Neural progenitor cell (in vitro differentiated cells): ENCODE measurements at regions not wholly inside any gene's neighbourhood (a gene's known extent, or its start where the extent isn't known, plus 50 kb on each side); places are given as distances from the start of the nearest gene placed in this dataset.

Source experiments
- DNase-seq: peaks from one replicate; pipeline ENCODE4 v3.0.0-alpha.2; 2016; ENCODE audit warnings: low spot score
- H2AFZ ChIP-seq: fragments of 200-600 bp; sonication (generic); replicated peaks from 2 replicates; pipeline ENCODE4 v1.6.1; 2016; ENCODE audit warnings: antibody characterized with exemption
- H3F3A ChIP-seq: fragments of 200-600 bp; sonication (generic); 2 replicates; pipeline ENCODE4 v1.6.1; 2016; ENCODE audit warnings: antibody characterized with exemption, low read depth
- H3K27ac ChIP-seq: fragments of 200-600 bp; sonication (generic); 2 replicates; pipeline ENCODE4 v1.5.1; 2016; ENCODE audit warnings: mild to moderate bottlenecking
- H3K27me3 ChIP-seq: fragments of 200-600 bp; sonication (generic); 2 replicates; pipeline ENCODE4 v1.6.1; 2016; ENCODE audit warnings: mild to moderate bottlenecking, moderate library complexity
- H3K36me3 ChIP-seq: fragments of 200-600 bp; sonication (generic); 2 replicates; pipeline ENCODE4 v1.5.1; 2016
- H3K4me1 ChIP-seq: fragments of 200-600 bp; sonication (generic); 2 replicates; pipeline ENCODE4 v1.6.1; 2016; ENCODE audit warnings: mixed run types
- H3K4me2 ChIP-seq: fragments of 200-600 bp; sonication (generic); 2 replicates; pipeline ENCODE4 v1.6.1; 2016
- H3K4me3 ChIP-seq: fragments of 200-600 bp; sonication (generic); 2 replicates; pipeline ENCODE4 v1.5.1; 2016
- H3K79me2 ChIP-seq: fragments of 200-600 bp; sonication (generic); 2 replicates; pipeline ENCODE4 v1.6.1; 2016; ENCODE audit warnings: low read depth
- H3K9ac ChIP-seq: fragments of 200-600 bp; sonication (generic); 2 replicates; pipeline ENCODE4 v1.6.1; 2016
- H3K9me3 ChIP-seq: fragments of 200-600 bp; sonication (generic); 2 replicates; pipeline ENCODE4 v1.5.1; 2016; ENCODE audit warnings: low read depth
- H4K20me1 ChIP-seq: fragments of 200-600 bp; sonication (generic); 2 replicates; pipeline ENCODE4 v1.6.1; 2016; ENCODE audit warnings: low read depth
- H3K27ac Mint-ChIP-seq: 3 replicates; pipeline ENCODE4 v1.8.0; 2021; ENCODE audit warnings: mixed read lengths
- H3K27me3 Mint-ChIP-seq: 2 replicates; pipeline ENCODE4 v1.8.0; 2022; ENCODE audit warnings: low read depth, mild to moderate bottlenecking, inconsistent platforms, moderate library complexity, mixed read lengths; ENCODE audit not compliant: insufficient read depth
- H3K36me3 Mint-ChIP-seq: 3 replicates; pipeline ENCODE4 v1.8.0; 2021; ENCODE audit warnings: mixed read lengths
- H3K4me1 Mint-ChIP-seq: 3 replicates; pipeline ENCODE4 v1.8.0; 2021; ENCODE audit warnings: mixed read lengths
- H3K4me3 Mint-ChIP-seq: 3 replicates; pipeline ENCODE4 v1.8.0; 2021; ENCODE audit warnings: mild to moderate bottlenecking, moderate library complexity, mixed read lengths
- H3K9me3 Mint-ChIP-seq: 3 replicates; pipeline ENCODE4 v1.8.0; 2020; ENCODE audit warnings: mixed read lengths
- CTCF ChIP-seq: fragments of 200-600 bp; sonication (generic); IDR thresholded peaks from 2 replicates; pipeline ENCODE4 v1.5.1; 2017; ENCODE audit warnings: antibody characterized with exemption, mild to moderate bottlenecking
- EZH2 ChIP-seq: fragments of 200-600 bp; sonication (generic); IDR thresholded peaks from 2 replicates; pipeline ENCODE4 v1.6.1; 2017; ENCODE audit warnings: antibody characterized with exemption, mild to moderate bottlenecking, moderate library complexity
- EZH2phosphoT487 ChIP-seq: fragments of 200-600 bp; sonication (generic); IDR thresholded peaks from 2 replicates; pipeline ENCODE4 v1.6.1; 2017; ENCODE audit warnings: antibody characterized with exemption

GRCh38 chr11:127236776-127237175 lies 236.2 kb upstream of the KIRREL3 start:
- no peak overlapping the region for H3K27ac ChIP-seq
- Mint-ChIP-seq H3K27me3 (no peaks in the 10 kb centered on the region), H3K4me1 (peaks cover 9% of the 10 kb centered on the region), H3K9me3 (no peaks in the 10 kb centered on the region), H3K36me3 (no peaks in the 10 kb centered on the region), H3K4me3 (no peak overlapping the region), H3K27ac (no peak overlapping the region)
- H4K20me1 ChIP-seq, result no peaks in the 10 kb centered on the region
- no peak overlapping the region for H2AFZ ChIP-seq
- TF ChIP-seq EZH2 (no peak), EZH2phosphoT487 (no peak), CTCF (no peak)
- no peak overlapping the region for H3K9ac ChIP-seq
- H3K4me3 ChIP-seq, result no peak overlapping the region
- no peaks in the 10 kb centered on the region for H3K27me3 ChIP-seq
- no peaks in the 10 kb centered on the region for H3F3A ChIP-seq
- H3K79me2 ChIP-seq, result no peaks in the 10 kb centered on the region
- no peaks in the 10 kb centered on the region for H3K36me3 ChIP-seq
- no peak overlapping the region for H3K4me2 ChIP-seq
- no peaks in the 10 kb centered on the region for H3K9me3 ChIP-seq
- H3K4me1 ChIP-seq, result no peaks in the 10 kb centered on the region
- DNase-seq, result no peak

GRCh38 chr11:127233998-127234397 lies 233.4 kb upstream of the KIRREL3 start:
- Mint-ChIP-seq H3K4me1 (peaks cover 9% of the 10 kb centered on the region), H3K4me3 (no peak overlapping the region), H3K27me3 (no peaks in the 10 kb centered on the region), H3K36me3 (no peaks in the 10 kb centered on the region), H3K9me3 (no peaks in the 10 kb centered on the region), H3K27ac (no peak overlapping the region)
- no peak overlapping the region for H3K9ac ChIP-seq
- no peaks in the 10 kb centered on the region for H3K36me3 ChIP-seq
- no peaks in the 10 kb centered on the region for H3K79me2 ChIP-seq
- no peak overlapping the region for H3K4me2 ChIP-seq
- H3K27ac ChIP-seq, result no peak overlapping the region
- H3K27me3 ChIP-seq, result no peaks in the 10 kb centered on the region
- no peak for DNase-seq
- no peaks in the 10 kb centered on the region for H3K4me1 ChIP-seq
- TF ChIP-seq CTCF (no peak), EZH2phosphoT487 (no peak), EZH2 (no peak)
- no peak overlapping the region for H2AFZ ChIP-seq
- H3K4me3 ChIP-seq, result no peak overlapping the region
- H3K9me3 ChIP-seq, result no peaks in the 10 kb centered on the region
- no peaks in the 10 kb centered on the region for H4K20me1 ChIP-seq
- no peaks in the 10 kb centered on the region for H3F3A ChIP-seq

GRCh38 chr11:127230392-127230791 lies 229.8 kb upstream of the KIRREL3 start:
- no peaks in the 10 kb centered on the region for H3K4me1 ChIP-seq
- no peaks in the 10 kb centered on the region for H3F3A ChIP-seq
- no peak overlapping the region for H3K27ac ChIP-seq
- DNase-seq, result no peak
- H4K20me1 ChIP-seq, result no peaks in the 10 kb centered on the region
- Mint-ChIP-seq H3K36me3 (no peaks in the 10 kb centered on the region), H3K4me1 (peaks cover 9% of the 10 kb centered on the region), H3K4me3 (no peak overlapping the region), H3K27me3 (no peaks in the 10 kb centered on the region), H3K9me3 (no peaks in the 10 kb centered on the region), H3K27ac (no peak overlapping the region)
- no peak overlapping the region for H3K4me3 ChIP-seq
- H3K4me2 ChIP-seq, result no peak overlapping the region
- no peaks in the 10 kb centered on the region for H3K9me3 ChIP-seq
- H2AFZ ChIP-seq, result no peak overlapping the region
- H3K27me3 ChIP-seq, result no peaks in the 10 kb centered on the region
- no peak overlapping the region for H3K9ac ChIP-seq
- no peaks in the 10 kb centered on the region for H3K36me3 ChIP-seq
- TF ChIP-seq EZH2 (no peak), EZH2phosphoT487 (no peak), CTCF (no peak)
- no peaks in the 10 kb centered on the region for H3K79me2 ChIP-seq

GRCh38 chr11:127226949-127227348 lies 226.4 kb upstream of the KIRREL3 start:
- Mint-ChIP-seq H3K9me3 (no peaks in the 10 kb centered on the region), H3K4me3 (no peak overlapping the region), H3K27ac (no peak overlapping the region), H3K4me1 (peaks cover 4% of the 10 kb centered on the region), H3K36me3 (no peaks in the 10 kb centered on the region), H3K27me3 (no peaks in the 10 kb centered on the region)
- H3K4me1 ChIP-seq, result no peaks in the 10 kb centered on the region
- no peak for TF ChIP-seq EZH2
- TF ChIP-seq CTCF, result no peak
- TF ChIP-seq EZH2phosphoT487, result no peak
- no peaks in the 10 kb centered on the region for H4K20me1 ChIP-seq
- H3K9ac ChIP-seq, result no peak overlapping the region
- no peaks in the 10 kb centered on the region for H3K27me3 ChIP-seq
- no peaks in the 10 kb centered on the region for H3F3A ChIP-seq
- H3K4me3 ChIP-seq, result no peak overlapping the region
- H3K9me3 ChIP-seq, result no peaks in the 10 kb centered on the region
- DNase-seq, result no peak
- no peaks in the 10 kb centered on the region for H3K36me3 ChIP-seq
- H3K27ac ChIP-seq, result no peak overlapping the region
- H3K4me2 ChIP-seq, result no peak overlapping the region
- H2AFZ ChIP-seq, result no peak overlapping the region
- no peaks in the 10 kb centered on the region for H3K79me2 ChIP-seq
